Motor neuron (in vitro differentiated cells): ENCODE measurements at regions not wholly inside any gene's neighbourhood (a gene's known extent, or its start where the extent isn't known, plus 50 kb on each side); places are given as distances from the start of the nearest gene placed in this dataset.

Source experiments
- ATAC-seq, 8 experiments: fragments of 200-7000 bp; cut with Tn5 transposase; replicated peaks in 6 of 8; 2 replicates each; pipeline ENCODE4 v1.8.0; 2021; ENCODE audit warnings: mild to moderate bottlenecking in 8 of 8, moderate library complexity in 8 of 8
- H3K27ac ChIP-seq, 2 donors: fragments of 250-450 bp; sonication (Bioruptor Pico); 2 replicates each; pipeline ENCODE4 v1.9.0; 2021; ENCODE audit warnings: antibody characterized with exemption in 2 of 2, mild to moderate bottlenecking in 2 of 2, moderate library complexity in 1 of 2
- H3K4me1 ChIP-seq, 2 donors: fragments of 250-450 bp; sonication (Bioruptor Pico); replicated peaks in 1 of 2; 2 replicates each; pipeline ENCODE4 v1.6.1; 2021; ENCODE audit warnings: antibody characterized with exemption in 2 of 2, mild to moderate bottlenecking in 2 of 2, moderate library complexity in 1 of 2
- H3K4me3 ChIP-seq, 5 donors: fragments of 250-450 bp; sonication (Bioruptor Pico); 2 replicates each; pipeline ENCODE4 v1.9.0; 2021; ENCODE audit warnings: antibody characterized with exemption in 5 of 5, mild to moderate bottlenecking in 5 of 5, moderate library complexity in 4 of 5
- WGBS, 10 experiments: fragments of 450-650 bp; shearing (Covaris generic); methylation state at CpG; one replicate each; pipeline ENCODE4 v1.0.0; 2022; 5-methylcytosine and 5-hydroxymethylcytosine counted together
- in situ Hi-C, 9 experiments: fragments of 400-800 bp; cut with MboI; loops; one replicate each; pipeline ENCODE4 v1.15.0; 2021; ENCODE audit warnings: low sequenced_read_pairs in 9 of 9, low pct_unique_long_range_greater_than_20kb in 2 of 9; ENCODE audit not compliant: unreplicated experiment in 9 of 9

GRCh38 chr2:111219285-111219684, 98.6 kb downstream of the BCL2L11 start:
- ATAC-seq: peak in 5 of 8 experiments; percentile 69 to 85 (median 79)
- 19 to 91% (median 48%) methylated on average over 1 to 6 of the region's 6 CpGs; no CpG with 5 or more reads in 1 of the 10 experiments for WGBS, 10 experiments
- H3K4me1 ChIP-seq: peaks cover 11 to 12% of the 10 kb centered on the region in 2 donors
- in situ Hi-C loops: no loop called here
- H3K4me3 ChIP-seq: no peak overlapping the region
- no peak overlapping the region for H3K27ac ChIP-seq

GRCh38 chr2:111219734-111220505, 99.2 kb downstream of the BCL2L11 start:
- WGBS, 10 experiments: 60 to 100% (median 86%) methylated on average over 1 to 5 of the region's 5 CpGs; no CpG with 5 or more reads in 2 of the 10 experiments
- in situ Hi-C loops: no loop called here
- peak in 2 of 8 experiments; percentile 4 for ATAC-seq
- H3K27ac ChIP-seq: no peak overlapping the region
- H3K4me1 ChIP-seq: peaks cover 11 to 12% of the 10 kb centered on the region in 2 donors
- H3K4me3 ChIP-seq: no peak overlapping the region

- in situ Hi-C loops: no loop called here
- H3K4me1 ChIP-seq: peaks cover 11 to 12% of the 10 kb centered on the region in 2 donors
- 83 to 100% (median 100%) methylated on average over 1 of the region's 1 CpG; no CpG with 5 or more reads in 7 of the 10 experiments for WGBS, 10 experiments
- H3K27ac ChIP-seq: no peak overlapping the region
- H3K4me3 ChIP-seq: no peak overlapping the region
- ATAC-seq: peak in 1 of 8 experiments; percentile 53
Measured at GRCh38 chr2:111220962-111221361, 100.2 kb downstream of the BCL2L11 start.

GRCh38 chr2:111221701-111222100, 101.0 kb downstream of the BCL2L11 start:
- no peak overlapping the region for H3K27ac ChIP-seq
- H3K4me1 ChIP-seq: peaks cover 11 to 12% of the 10 kb centered on the region in 2 donors
- in situ Hi-C loops: no loop called here
- 80 to 100% (median 89%) methylated on average over 1 to 3 of the region's 3 CpGs; no CpG with 5 or more reads in 5 of the 10 experiments for WGBS, 10 experiments
- no peak overlapping the region for H3K4me3 ChIP-seq
- no peak for ATAC-seq

GRCh38 chr2:111222204-111222866, 101.6 kb downstream of the BCL2L11 start:
- peaks cover 11 to 12% of the 10 kb centered on the region in 2 donors for H3K4me1 ChIP-seq
- no peak overlapping the region for H3K27ac ChIP-seq
- 73 to 100% (median 93%) methylated on average over 1 to 3 of the region's 3 CpGs for WGBS, 10 experiments
- no peak overlapping the region for H3K4me3 ChIP-seq
- no peak for ATAC-seq
- in situ Hi-C loops: no loop called here

- H3K4me3 ChIP-seq: no peak overlapping the region
- in situ Hi-C loops: no loop called here
- WGBS, 10 experiments: 75 to 100% (median 94%) methylated on average over 1 to 3 of the region's 3 CpGs; no CpG with 5 or more reads in 1 of the 10 experiments
- H3K4me1 ChIP-seq: peaks cover 0 to 2% of the 10 kb centered on the region in 2 donors
- no peak for ATAC-seq
- no peak overlapping the region for H3K27ac ChIP-seq
Measured at GRCh38 chr2:111225856-111226255, 105.1 kb downstream of the BCL2L11 start.

- Histone ChIP-seq H3K27ac (no peak overlapping the region), H3K4me3 (no peak overlapping the region), H3K4me1 (no peaks in the 10 kb centered on the region)
- 22 to 90% (median 71%) methylated on average over 3 to 5 of the region's 6 CpGs for WGBS, 10 experiments
- no peak for ATAC-seq
- in situ Hi-C loops: no loop called here
Measured at GRCh38 chr2:111226876-111227700, 106.4 kb downstream of the BCL2L11 start.

- H3K27ac ChIP-seq: no peak overlapping the region
- in situ Hi-C loops: no loop called here
- H3K4me1 ChIP-seq: no peaks in the 10 kb centered on the region
- 0 to 86% (median 53%) methylated on average over 1 to 4 of the region's 6 CpGs; no CpG with 5 or more reads in 4 of the 10 experiments for WGBS, 10 experiments
- peak in 3 of 8 experiments; percentile 84 to 99 (median 85) for ATAC-seq
- no peak overlapping the region for H3K4me3 ChIP-seq
Measured at GRCh38 chr2:111227716-111228141, 107.0 kb downstream of the BCL2L11 start.

GRCh38 chr2:111231532-111232252, 111.0 kb downstream of the BCL2L11 start:
- no peak overlapping the region for H3K4me3 ChIP-seq
- in situ Hi-C loops: no loop called here
- no peaks in the 10 kb centered on the region for H3K4me1 ChIP-seq
- 20 to 100% (median 92%) methylated on average over 1 to 7 of the region's 7 CpGs; no CpG with 5 or more reads in 2 of the 10 experiments for WGBS, 10 experiments
- no peak for ATAC-seq
- no peak overlapping the region for H3K27ac ChIP-seq

- H3K4me3 ChIP-seq: no peak overlapping the region
- in situ Hi-C loops: no loop called here
Measured at GRCh38 chr2:111235192-111236015, 114.7 kb downstream of the BCL2L11 start.

GRCh38 chr2:111236025-111236424, 115.3 kb downstream of the BCL2L11 start:
- peak in 1 of 8 experiments; percentile 26 for ATAC-seq
- no peak overlapping the region for H3K27ac ChIP-seq
- H3K4me3 ChIP-seq: no peak overlapping the region
- WGBS, 10 experiments: 62 to 92% (median 83%) methylated on average over 1 to 3 of the region's 3 CpGs; no CpG with 5 or more reads in 6 of the 10 experiments
- H3K4me1 ChIP-seq: no peaks in the 10 kb centered on the region
- in situ Hi-C loops: no loop called here

More at GRCh38 chr2:111235192-111236015, 114.7 kb downstream of the BCL2L11 start:
- ATAC-seq: peak in 1 of 8 experiments; percentile 40
- Histone ChIP-seq H3K27ac (no peak overlapping the region), H3K4me1 (no peaks in the 10 kb centered on the region)
- WGBS, 10 experiments: 56 to 94% (median 84%) methylated on average over 1 to 9 of the region's 13 CpGs
